NCI-H187 treated with DMSO at 0.1 percent for 48 hours (cell line): ENCODE measurements at regions not wholly inside any gene's neighbourhood (a gene's known extent, or its start where the extent isn't known, plus 50 kb on each side); places are given as distances from the start of the nearest gene placed in this dataset.
"Not testable (repeated sequence)": the region's sequence is repeated elsewhere in the genome, so short reads cannot be mapped to it uniquely, and the experiment has no call there.

Experiments used
- DNase-seq: peaks from one replicate; lab custom pipeline; 2025; lab: John Stamatoyannopoulos, UW

- DNase-seq = no peak
Measured at GRCh38 chr5:164504141-164504772, 998.8 kb downstream of the MAT2B start.

DNA sequence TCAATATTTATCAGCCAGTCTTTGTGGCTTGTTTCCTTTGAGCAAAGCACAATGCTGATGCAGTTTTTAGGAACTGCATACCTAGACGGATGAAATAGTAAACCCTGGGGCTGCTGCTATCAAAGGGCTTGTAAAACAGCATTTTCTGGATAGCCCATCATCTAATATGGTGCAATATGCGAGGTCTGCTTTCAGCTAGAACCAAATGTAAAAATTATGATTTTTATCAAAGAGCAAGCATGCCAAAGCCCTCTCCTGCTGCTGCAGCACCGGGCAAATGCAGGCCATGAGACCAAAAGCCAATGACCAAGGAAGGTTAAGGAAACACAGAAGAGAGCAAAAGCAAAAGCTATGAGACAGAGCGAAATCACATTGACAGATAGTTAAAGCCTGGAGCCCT lies 1000.4 kb downstream of the MAT2B start:
- no peak for DNase-seq

DNA sequence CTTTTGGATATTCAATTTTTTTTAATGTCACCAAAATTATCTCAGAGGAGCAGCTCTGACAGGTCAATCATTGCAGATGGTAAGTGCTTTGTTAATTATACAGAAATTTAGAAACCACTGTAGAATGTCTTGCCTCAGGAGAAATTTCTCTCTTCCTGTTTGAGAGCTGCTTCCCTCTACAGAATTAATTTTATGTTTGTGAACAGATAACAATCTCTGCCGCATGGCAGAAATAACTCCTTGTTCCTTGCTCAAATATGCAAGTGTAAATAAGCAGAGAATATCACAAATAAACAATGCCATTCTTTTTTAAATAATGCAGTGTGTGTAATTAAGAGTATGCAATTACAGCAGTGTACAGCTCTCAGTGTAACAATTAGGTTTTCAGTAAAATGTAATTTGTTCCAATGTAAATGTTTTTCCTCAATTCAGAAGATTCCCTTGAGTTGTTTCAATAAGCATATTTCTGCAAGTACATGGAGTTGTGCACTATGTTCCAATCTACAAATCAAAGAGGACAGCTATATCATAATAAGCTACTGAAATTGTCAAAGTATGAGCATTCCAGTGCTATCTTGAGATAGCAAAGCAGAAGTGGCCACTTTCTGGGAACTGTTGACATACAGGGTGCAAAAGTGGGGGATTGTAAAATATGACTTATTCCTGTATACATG lies 1012.8 kb downstream of the MAT2B start:
- DNase-seq = no peak

GRCh38 chr5:164518741-164519080 lies 1013.3 kb downstream of the MAT2B start:
- DNase-seq = no peak

GRCh38 chr5:164532235-164532900 lies 1026.9 kb downstream of the MAT2B start:
- DNase-seq = no peak

DNA sequence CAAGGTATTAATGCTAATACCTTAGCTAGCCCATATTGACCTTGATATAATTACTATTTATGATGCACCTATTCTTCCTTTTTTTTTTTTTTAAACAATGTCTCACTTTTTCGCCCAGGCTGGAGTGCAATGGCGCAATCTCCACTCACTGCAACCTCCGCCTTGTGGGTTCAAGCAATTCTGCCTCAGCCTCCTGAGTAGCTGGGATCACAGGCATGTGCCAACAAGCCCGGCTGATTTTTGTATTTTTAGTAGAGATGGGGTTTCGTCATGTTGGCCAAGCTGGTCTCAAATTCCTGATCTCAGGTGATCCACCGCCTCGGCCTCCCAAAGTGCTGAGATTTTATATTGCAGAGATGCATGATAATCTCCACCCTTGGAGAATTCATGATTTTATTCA lies 1028.0 kb downstream of the MAT2B start:
- DNase-seq = not testable (repeated sequence)

DNA sequence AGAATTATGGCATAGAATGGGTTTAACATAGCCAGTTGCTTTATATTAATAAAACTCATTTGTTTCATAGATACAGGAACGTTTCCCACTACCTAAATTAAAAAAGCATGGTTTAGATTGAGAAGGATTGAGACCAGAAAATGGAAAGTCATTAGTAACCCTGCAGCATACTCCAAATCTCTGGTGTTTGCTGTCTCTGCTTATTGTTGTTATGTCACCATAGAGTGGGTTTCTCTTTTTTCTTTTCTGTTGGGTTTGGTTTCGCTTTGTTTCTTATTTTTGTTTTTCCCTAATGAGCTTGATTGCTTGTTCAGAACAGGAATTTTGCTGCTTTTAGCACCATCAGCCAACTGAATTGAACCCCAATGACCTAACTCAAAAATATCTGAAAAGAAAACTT lies 1034.8 kb downstream of the MAT2B start:
- no peak for DNase-seq

DNA sequence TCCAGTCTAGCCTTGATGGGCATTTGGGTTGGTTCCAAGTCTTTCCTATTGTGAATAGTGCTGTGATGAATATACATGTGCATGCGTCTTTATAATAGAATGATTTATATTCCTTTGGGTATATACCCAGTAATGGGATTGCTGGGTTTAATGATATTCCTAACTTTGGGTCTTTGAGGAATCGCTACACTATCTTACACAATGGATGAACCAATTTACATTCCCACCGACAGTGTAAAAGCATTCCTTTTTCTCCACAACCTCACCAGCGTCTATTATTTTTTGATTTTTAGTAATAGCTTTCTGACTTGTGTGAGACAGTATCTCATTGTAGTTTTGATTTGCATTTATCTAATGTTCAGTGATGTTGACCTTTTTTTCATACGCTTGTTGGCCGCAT lies 1040.1 kb downstream of the MAT2B start:
- DNase-seq = no peak

DNA sequence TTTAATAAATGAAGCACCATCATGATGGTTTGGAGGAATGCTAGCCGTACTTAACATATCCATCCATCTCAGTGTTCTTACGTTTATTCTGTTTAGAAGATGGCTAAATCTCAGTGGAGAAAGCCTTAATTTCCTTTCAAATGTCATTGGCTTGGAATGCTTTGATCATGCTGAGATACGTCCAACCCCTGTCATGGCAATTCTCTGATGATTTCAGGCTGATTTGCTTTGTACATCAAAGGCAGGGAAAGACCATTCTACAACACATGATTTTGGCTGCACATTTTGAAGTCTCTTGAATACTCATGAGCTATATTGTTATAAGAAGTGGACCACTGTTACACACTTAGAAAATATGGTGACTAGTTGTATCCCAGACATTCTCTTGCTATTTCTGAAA lies 1048.4 kb downstream of the MAT2B start:
- DNase-seq = no peak

GRCh38 chr5:164555809-164556208 lies 1050.4 kb downstream of the MAT2B start:
- no peak for DNase-seq

DNA sequence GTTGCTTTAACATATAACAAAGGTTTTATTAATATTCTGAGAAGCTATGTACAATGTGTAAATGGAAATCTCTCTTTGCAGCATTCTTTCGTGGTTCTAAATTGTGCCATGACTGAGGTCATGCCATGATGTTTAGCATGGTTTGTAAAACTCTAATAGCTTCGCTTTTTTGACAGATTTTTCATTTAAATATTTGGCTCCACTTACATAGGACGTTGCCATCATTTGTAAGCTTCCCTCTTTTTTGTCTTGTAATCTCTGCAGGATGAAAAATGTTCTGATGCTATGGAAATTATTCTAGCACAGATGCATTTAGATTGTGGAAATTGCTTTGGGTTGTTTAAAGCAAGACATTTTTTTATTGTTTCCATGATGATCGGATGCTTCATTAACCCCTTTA lies 1054.8 kb downstream of the MAT2B start:
- DNase-seq = no peak

DNA sequence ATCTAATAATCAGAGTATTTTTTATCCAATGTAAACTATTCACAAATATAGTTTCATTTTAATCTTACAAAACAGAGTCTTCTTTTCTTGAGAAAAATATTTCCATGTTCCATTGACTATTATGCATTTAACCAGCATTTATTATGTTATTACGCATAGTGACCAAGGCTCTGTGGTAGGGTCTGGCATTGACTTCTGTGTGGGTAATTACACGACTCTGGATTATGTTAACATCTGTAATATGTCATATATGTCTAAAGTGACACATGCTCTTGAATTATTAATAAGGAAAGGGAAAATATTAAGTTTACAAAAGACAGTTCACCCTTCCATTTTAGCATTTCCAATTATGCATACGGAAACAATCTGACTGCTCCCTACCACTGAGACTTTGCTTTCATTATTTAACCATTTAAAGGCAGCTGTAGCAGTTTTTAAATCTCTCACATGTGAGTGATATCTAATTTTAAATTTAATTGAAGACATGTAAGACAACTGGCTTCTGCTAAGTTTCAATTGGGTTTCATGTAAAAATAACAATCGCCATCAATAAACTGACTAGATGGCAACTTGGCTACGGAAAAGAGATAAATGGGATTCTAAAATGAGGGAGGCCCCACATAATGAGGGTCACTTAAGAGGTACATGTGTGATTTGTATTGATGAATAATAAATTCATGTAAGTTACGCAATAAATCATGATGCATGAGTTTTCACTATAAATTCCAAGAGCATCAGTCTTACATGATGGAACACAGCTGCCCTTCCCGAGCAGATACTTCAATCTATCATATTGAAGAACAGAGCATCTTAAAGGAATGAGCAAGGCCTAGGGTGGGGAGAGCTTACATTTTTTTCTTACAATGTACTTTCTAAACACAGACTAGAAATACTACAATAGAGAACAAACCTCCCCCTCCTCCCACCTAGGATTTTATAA lies 1056.8 kb downstream of the MAT2B start:
- no peak for DNase-seq

GRCh38 chr5:164563370-164563769 lies 1058.0 kb downstream of the MAT2B start:
- DNase-seq = no peak

- no peak for DNase-seq
Measured at GRCh38 chr5:164573397-164573796, 1068.0 kb downstream of the MAT2B start.

DNA sequence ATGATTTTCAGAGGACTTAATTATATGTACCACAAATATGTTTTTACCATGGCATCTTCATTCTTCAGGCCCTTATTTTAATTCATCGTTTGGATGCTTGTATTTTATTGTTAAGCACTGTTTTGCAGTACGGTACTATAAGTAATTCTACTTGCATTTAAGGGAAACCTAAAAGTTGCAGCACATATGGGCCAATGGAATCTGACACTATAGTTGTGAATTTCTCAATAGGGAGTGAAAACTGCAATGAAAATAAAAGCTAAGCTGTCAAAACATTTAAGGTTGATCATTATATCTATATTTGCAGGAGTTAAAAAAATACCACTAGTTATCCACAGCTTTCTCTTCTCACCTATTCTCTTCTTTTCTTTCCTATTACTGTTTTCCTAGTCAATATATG lies 1071.8 kb downstream of the MAT2B start:
- no peak for DNase-seq

DNA sequence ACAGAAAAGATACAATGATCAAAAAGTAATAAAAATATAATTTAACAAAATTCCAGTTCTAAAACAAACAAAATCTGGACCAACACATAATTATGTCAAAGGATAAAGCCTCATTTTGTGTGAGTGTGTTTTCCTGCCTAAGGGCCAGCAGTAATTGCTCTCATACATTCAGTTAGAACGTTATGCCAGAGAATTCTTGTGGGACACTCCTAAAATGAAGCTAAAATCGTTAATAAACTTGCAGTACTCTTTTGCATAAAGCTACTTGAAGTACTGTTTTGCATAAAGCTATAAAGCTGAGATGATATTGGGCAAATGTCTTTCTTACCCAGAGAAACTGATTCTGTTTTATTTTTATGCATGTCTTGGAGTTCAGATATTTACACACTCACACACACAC lies 1072.3 kb downstream of the MAT2B start:
- no peak for DNase-seq

DNA sequence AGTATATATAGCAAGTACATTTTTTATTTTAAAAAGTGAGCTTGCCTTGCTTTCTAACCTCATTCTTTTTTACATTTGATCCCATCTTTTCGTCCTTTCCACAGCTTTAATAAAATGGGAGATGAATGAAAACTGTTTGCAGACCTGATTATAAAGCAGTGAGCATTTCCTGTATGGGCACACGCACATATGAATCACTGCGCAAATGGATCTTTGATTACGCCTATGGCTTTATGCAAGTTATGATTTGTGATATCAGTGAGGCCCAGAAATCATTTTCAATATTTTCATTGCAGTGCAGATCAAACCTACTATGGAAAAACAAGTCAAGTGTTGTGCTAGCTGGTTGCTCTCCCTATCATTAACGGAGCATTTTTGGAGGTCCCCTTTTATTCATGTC lies 1073.0 kb downstream of the MAT2B start:
- DNase-seq = no peak

- DNase-seq = no peak
Measured at GRCh38 chr5:164578911-164579310, 1073.5 kb downstream of the MAT2B start.

DNA sequence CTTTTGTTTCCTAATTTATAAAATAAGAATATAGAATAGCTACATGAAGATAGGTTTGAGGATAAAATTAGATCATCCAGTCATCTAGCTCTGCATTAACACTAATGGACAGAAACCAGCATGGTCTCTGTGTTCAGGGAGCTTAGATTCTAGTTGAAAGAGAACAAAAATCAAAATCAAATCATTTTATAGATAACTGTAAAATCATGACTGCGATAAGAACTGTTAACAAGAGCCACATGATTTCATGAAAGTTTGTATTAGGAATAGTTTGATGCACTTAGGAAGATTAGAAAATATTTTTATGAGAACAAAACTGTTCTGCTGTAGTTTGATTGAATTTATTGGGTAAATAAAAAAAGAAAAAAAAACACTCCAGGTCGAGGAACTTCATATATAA lies 1074.7 kb downstream of the MAT2B start:
- DNase-seq = no peak

DNA sequence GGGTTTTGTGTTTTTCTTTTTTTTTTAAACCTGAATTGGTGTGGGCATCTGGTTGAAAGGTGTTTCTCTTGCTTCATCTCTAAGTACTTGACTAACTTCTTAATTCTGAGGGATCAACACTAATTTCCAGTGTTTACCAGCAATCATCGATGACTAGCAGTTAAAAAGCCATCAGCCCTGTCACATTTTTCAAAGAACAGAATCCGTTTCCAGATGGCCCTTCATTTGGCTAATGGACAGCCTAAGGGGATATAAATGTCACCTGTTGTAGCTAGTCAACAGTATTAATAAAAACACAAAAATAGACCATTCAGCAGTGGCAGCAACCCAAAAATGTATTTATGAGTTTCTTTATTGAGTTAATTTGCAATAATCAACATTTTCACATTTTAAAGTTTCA lies 1076.5 kb downstream of the MAT2B start:
- DNase-seq = no peak

- DNase-seq = no peak
Measured at GRCh38 chr5:164593982-164594381, 1088.6 kb downstream of the MAT2B start.

GRCh38 chr5:164597293-164597900 lies 1092.0 kb downstream of the MAT2B start:
- no peak for DNase-seq
